ENCODE measurements at regions not wholly inside any gene's neighbourhood (a gene's known extent, or its start where the extent isn't known, plus 50 kb on each side); places are given as distances from the start of the nearest gene placed in this dataset.

GRCh38 chr12:13379531-13380188 lies 183.1 kb downstream of the EMP1 start:
- ATAC-seq, result no peak
- Histone ChIP-seq H3K27me3 (ENCODE audit: insufficient read depth in 3 of 3, low read length in 2 of 3) (no peaks in the 10 kb centered on the region), H3K36me3 (ENCODE audit: insufficient read depth in 1 of 2, low read depth in 1 of 2) (no peaks in the 10 kb centered on the region), H3K27ac (no peak overlapping the region), H3K9me3 (peaks cover 5% of the 10 kb centered on the region), H3K4me1 (peaks cover 5% of the 10 kb centered on the region), H3K4me3 (no peak overlapping the region)
- TF ChIP-seq, protein P1, sequence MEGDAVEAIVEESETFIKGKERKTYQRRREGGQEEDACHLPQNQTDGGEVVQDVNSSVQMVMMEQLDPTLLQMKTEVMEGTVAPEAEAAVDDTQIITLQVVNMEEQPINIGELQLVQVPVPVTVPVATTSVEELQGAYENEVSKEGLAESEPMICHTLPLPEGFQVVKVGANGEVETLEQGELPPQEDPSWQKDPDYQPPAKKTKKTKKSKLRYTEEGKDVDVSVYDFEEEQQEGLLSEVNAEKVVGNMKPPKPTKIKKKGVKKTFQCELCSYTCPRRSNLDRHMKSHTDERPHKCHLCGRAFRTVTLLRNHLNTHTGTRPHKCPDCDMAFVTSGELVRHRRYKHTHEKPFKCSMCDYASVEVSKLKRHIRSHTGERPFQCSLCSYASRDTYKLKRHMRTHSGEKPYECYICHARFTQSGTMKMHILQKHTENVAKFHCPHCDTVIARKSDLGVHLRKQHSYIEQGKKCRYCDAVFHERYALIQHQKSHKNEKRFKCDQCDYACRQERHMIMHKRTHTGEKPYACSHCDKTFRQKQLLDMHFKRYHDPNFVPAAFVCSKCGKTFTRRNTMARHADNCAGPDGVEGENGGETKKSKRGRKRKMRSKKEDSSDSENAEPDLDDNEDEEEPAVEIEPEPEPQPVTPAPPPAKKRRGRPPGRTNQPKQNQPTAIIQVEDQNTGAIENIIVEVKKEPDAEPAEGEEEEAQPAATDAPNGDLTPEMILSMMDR (IDR thresholded peaks at IDR 0.05), result no peak
- intact Hi-C loops (cut with DNase I), result no loop called here
- 38 to 62% (median 58%) methylated on average over 3 of the region's 3 CpGs for WGBS, 3 donors
- no peak for DNase-seq

DNA sequence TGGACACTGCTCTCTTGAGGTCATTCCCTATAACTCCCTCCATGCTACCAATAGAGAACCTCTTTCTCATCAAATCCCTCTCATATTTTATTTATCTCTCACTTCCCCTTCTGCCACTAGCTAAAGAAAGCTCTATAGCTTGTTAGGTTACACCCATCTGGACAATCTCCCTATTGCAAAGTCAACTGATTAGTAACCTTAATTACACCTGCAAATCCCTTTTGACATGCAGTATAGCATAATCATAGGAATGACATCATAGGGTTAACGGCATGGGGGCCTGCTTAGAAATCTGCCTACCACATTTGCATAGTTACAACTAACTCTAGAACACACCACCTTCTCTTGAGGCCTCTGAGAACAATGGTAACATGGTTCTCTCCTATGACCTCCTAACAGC lies 181.2 kb downstream of the EMP1 start:
- intact Hi-C loops (cut with DNase I), result no loop called here

DNA sequence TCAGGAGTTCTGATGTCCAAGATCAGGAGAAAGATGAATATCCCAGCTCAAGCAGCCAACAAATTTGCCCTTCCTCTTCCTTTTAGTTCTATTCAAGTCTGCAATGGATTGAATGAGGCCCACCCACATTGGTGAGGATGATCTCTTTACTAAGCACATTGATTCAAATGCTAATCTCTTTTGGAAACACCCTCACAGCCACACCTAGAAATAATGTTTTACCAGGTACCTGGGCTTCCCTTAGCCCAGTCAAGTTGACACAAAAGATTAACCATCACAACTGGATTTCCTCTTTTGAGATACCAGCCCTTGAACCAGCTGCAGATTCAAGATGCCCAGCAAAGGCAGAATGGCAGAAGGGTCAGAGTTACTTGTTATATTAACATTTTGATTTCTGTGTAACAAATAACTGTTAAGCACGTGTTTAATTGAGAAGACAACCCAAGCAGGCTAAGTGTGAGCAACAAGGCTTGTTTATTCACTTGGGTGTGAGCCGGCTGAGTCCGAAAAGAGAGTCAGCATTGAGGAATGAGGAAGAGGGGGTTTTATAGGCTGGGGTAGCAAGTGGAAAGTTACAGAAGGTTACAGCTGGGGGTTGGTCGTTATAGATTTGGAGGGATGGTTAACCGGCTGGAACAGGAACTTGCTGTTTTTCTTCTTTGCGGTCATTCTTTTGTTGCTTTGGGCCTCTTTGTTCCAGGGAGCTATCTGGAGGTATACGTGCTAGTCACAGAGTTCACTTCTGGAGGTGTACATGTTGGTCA lies 180.3 kb downstream of the EMP1 start:
- H3K9me3 ChIP-seq, result peaks cover 5% of the 10 kb centered on the region
- DNase-seq (no peak), ATAC-seq (no peak)
- intact Hi-C loops (cut with DNase I), result no loop called here
- H3K27ac ChIP-seq, result no peak overlapping the region
- H3K4me1 ChIP-seq, result peaks cover 7% of the 10 kb centered on the region
- TF ChIP-seq, protein P1 (IDR thresholded peaks at IDR 0.05), result no peak
- no peaks in the 10 kb centered on the region for H3K36me3 ChIP-seq (ENCODE audit: insufficient read depth in 1 of 2, low read depth in 1 of 2)
- no peaks in the 10 kb centered on the region for H3K27me3 ChIP-seq (ENCODE audit: insufficient read depth in 3 of 3, low read length in 2 of 3)
- no peak overlapping the region for H3K4me3 ChIP-seq
- 86 to 92% (median 89%) methylated on average over 7 of the region's 7 CpGs for WGBS, 3 donors

More for the DNA sequence above, 181.2 kb downstream of the EMP1 start:
- Histone ChIP-seq H3K27me3 (ENCODE audit: insufficient read depth in 3 of 3, low read length in 2 of 3) (no peaks in the 10 kb centered on the region), H3K4me3 (no peak overlapping the region), H3K4me1 (peaks cover 7% of the 10 kb centered on the region), H3K27ac (no peak overlapping the region), H3K9me3 (peaks cover 5% of the 10 kb centered on the region), H3K36me3 (ENCODE audit: insufficient read depth in 1 of 2, low read depth in 1 of 2) (no peaks in the 10 kb centered on the region)
- DNase-seq (no peak), ATAC-seq (no peak)
- WGBS, 3 donors, result 68 to 91% (median 88%) methylated on average over 1 of the region's 1 CpG
- TF ChIP-seq, protein P1 (IDR thresholded peaks at IDR 0.05), result no peak

- DNase-seq (no peak), ATAC-seq (peak in 2 of 4 donors; percentile 34 to 79)
- H3K27me3 ChIP-seq (ENCODE audit: insufficient read depth in 3 of 3, low read length in 2 of 3), result no peaks in the 10 kb centered on the region
- H3K27ac ChIP-seq, result no peak overlapping the region
- H3K36me3 ChIP-seq (ENCODE audit: insufficient read depth in 1 of 2, low read depth in 1 of 2), result no peaks in the 10 kb centered on the region
- peaks cover 5% of the 10 kb centered on the region for H3K9me3 ChIP-seq
- H3K4me3 ChIP-seq, result no peak overlapping the region
- intact Hi-C loops (cut with DNase I), result no loop called here
- TF ChIP-seq, protein P1 (IDR thresholded peaks at IDR 0.05), result no peak
- WGBS, 3 donors, result 49 to 60% (median 54%) methylated on average over 2 of the region's 2 CpGs
- H3K4me1 ChIP-seq, result peaks cover 7% of the 10 kb centered on the region
Observed at GRCh38 chr12:13375583-13376345, 179.2 kb downstream of the EMP1 start.
